GM06990 (cell line): ENCODE measurements at regions not wholly inside any gene's neighbourhood (a gene's known extent, or its start where the extent isn't known, plus 50 kb on each side); places are given as distances from the start of the nearest gene placed in this dataset.

Source experiments
- DNase-seq: peaks from one replicate; pipeline ENCODE4 v3.0.0-alpha.2; 2011; ENCODE audit not compliant: insufficient read length; ENCODE audit errors: extremely low read depth
- H3K27me3 ChIP-seq: replicated peaks from 2 replicates; pipeline ENCODE4 v1.6.0; 2011; ENCODE audit warnings: low read length; ENCODE audit not compliant: control insufficient read depth, insufficient read depth
- H3K36me3 ChIP-seq: 2 replicates; pipeline ENCODE4 v1.5.1; 2011; ENCODE audit warnings: low read length; ENCODE audit not compliant: control insufficient read depth, insufficient read depth
- H3K4me3 ChIP-seq: replicated peaks from 2 replicates; pipeline ENCODE4 v1.5.1; 2011; ENCODE audit warnings: low read depth, mild to moderate bottlenecking, control low read depth, low read length
- TF ChIP-seq, protein P1 (sequence below): IDR thresholded peaks from 2 replicates; pipeline ENCODE4 v1.5.1; 2011; ENCODE audit warnings: low read length, control low read depth, mild to moderate bottlenecking, inconsistent platforms; ENCODE audit not compliant: insufficient read depth, poor library complexity, severe bottlenecking

DNA sequence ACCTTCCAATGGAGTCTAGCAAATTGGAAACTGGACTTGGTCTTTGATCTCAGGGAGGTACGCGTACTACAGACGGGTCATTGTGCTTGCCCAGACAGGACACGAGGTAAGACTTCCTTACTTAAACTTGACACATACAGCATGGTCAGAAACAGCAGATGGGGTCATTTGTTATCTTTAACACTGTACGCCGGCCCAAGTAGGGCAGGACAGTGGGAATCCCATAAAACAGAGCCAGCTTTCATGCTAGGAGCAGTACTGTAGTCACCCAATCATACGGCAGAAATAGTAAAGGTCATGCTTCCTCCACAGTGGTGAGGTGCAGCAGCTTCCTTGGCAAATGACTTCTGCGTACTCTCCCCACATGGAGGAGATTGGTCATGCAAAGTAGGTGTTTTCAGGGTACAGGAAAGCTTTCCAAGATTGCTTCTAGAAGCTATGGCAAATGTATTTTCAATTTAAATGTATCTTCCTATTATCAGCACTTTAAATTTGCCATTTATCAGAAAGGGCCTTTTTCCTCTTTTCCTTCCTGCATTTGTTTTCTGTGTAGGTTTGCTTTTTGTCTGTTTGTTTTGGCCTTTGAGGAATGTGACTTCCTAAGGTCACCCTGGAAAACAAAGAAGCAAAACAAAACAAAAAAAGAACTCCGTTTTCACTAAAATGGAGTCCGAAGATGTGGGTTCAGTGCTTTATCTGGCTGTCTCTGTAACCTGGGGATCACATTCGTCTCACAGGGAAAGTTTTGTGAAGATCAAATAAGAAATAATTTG, 74.0 kb upstream of the DSG1 start:
- Histone ChIP-seq H3K36me3 (no peaks in the 10 kb centered on the region), H3K4me3 (no peak overlapping the region), H3K27me3 (no peaks in the 10 kb centered on the region)
- TF ChIP-seq, protein P1, sequence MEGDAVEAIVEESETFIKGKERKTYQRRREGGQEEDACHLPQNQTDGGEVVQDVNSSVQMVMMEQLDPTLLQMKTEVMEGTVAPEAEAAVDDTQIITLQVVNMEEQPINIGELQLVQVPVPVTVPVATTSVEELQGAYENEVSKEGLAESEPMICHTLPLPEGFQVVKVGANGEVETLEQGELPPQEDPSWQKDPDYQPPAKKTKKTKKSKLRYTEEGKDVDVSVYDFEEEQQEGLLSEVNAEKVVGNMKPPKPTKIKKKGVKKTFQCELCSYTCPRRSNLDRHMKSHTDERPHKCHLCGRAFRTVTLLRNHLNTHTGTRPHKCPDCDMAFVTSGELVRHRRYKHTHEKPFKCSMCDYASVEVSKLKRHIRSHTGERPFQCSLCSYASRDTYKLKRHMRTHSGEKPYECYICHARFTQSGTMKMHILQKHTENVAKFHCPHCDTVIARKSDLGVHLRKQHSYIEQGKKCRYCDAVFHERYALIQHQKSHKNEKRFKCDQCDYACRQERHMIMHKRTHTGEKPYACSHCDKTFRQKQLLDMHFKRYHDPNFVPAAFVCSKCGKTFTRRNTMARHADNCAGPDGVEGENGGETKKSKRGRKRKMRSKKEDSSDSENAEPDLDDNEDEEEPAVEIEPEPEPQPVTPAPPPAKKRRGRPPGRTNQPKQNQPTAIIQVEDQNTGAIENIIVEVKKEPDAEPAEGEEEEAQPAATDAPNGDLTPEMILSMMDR = no peak
- DNase-seq = no peak

DNA sequence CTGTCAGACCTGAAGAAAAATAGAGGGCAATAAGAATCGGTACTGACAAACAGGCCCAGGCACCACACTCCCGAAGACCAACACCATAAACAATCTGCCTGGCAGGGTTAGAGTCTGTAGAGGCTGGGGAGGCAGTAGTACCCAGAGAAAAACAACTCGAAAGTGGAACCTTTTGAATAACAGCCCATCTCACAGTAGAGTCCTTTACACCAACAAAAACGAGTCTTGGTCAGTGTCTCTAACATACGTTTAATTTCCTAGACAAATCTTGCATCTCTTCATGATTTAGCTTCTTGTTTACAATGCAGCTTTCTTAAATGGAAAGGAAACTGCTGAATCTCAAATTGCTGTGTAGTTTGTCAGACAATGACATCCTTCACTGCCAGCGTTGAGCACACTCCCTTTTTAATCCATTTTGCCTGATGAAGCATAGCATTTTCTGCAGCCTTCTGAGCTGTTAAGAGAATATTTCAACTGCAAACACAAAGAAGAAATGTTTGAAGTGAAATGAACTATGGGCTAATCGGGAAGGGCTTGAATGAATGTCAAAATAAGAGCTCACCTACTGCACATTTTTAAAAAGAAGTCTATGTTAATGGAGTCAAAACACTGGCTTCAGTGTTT, 73.1 kb upstream of the DSG1 start:
- H3K36me3 ChIP-seq = no peaks in the 10 kb centered on the region
- TF ChIP-seq, protein P1 = no peak
- H3K27me3 ChIP-seq = no peaks in the 10 kb centered on the region
- H3K4me3 ChIP-seq = no peak overlapping the region
- DNase-seq = no peak

DNA sequence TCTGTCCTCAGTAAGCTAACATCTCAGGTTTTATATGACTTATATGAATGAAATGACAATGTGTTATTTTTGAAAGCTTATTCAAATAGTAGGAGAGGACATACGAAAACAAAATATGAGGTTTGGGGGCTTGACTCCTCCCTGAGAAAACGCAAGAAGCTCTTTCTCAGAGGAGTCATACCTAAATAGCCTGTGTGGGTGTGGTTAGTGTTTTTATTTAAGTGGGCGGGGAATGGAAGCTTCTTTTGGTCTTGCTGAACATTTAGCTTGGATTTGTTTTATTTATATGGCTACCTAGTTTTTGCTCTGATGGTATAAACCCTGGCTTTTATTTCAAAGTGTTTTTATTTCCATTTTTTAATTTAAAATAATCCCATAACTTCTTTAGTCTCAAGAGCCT, 72.1 kb upstream of the DSG1 start:
- H3K27me3 ChIP-seq = no peaks in the 10 kb centered on the region
- DNase-seq = no peak
- TF ChIP-seq, protein P1 = no peak
- no peak overlapping the region for H3K4me3 ChIP-seq
- no peaks in the 10 kb centered on the region for H3K36me3 ChIP-seq

DNA sequence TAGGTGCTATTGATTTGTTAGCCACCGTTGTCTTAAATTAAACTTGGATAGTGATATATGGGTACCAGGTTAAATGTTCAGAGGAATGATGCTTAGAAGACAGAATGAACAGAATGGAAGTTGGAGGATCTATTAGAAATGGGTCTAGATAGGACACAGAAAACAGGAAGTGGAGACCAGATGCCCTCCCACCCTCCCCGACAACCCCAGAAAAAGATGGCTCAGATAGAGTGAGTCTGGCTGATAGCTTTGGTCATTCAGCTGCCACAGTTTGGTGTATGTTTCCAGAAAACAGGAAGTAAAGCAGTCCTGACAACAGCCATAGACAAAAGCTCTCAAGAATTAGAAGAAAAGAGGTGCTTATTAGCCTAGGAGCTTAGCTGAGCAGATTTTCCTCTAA, 71.5 kb upstream of the DSG1 start:
- TF ChIP-seq, protein P1 = no peak
- no peak overlapping the region for H3K4me3 ChIP-seq

DNA sequence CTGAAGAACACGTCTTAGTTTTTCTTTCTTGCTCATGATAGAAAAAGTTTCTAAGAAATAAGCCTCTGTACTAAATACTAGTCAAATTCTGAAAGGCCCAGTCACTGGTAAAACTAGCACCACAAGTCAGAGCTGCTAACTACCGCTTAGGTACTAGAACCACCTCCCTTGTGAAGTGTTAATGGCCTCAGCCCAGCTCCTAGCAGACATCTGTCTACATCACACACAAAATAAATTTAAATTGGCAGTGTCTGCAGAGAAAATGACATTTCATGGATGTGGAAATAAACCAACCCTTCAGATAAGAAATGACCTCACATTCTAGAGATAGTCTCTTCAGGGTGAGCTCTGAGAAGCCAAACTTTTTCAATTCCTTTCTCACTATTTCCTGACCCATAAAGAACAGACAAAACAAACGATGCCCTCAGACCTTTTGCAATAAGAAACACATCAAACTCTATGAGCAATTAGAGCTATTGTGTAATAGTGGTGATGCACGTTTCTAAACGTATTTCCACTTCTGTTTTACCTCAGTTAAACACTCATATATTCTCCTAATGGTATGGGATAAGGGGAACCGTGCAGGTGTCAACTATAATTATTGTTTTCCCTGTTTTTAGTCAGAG, 70.3 kb upstream of the DSG1 start:
- DNase-seq = no peak
- Histone ChIP-seq H3K4me3 (no peak overlapping the region), H3K27me3 (no peaks in the 10 kb centered on the region), H3K36me3 (no peaks in the 10 kb centered on the region)
- TF ChIP-seq, protein P1 = no peak

More for the DNA sequence above, 71.5 kb upstream of the DSG1 start:
- Histone ChIP-seq H3K27me3 (no peaks in the 10 kb centered on the region), H3K36me3 (no peaks in the 10 kb centered on the region)
- DNase-seq = no peak
